Skeletal muscle satellite cell (primary cell): ENCODE measurements at regions not wholly inside any gene's neighbourhood (a gene's known extent, or its start where the extent isn't known, plus 50 kb on each side); places are given as distances from the start of the nearest gene placed in this dataset.

Experiments used
- H3K27me3 ChIP-seq: 2 replicates; pipeline ENCODE4 v1.7.0; 2013; ENCODE audit warnings: low read length; ENCODE audit not compliant: control insufficient read depth, insufficient read depth
- H3K36me3 ChIP-seq: 2 replicates; pipeline ENCODE4 v1.7.0; 2013; ENCODE audit warnings: mild to moderate bottlenecking, control low read depth, low read length; ENCODE audit not compliant: insufficient read depth
- H3K4me1 ChIP-seq: 2 replicates; pipeline ENCODE4 v1.7.0; 2013; ENCODE audit warnings: low read length; ENCODE audit not compliant: control insufficient read depth, insufficient read depth
- H3K4me2 ChIP-seq: 2 replicates; pipeline ENCODE4 v1.7.0; 2013; ENCODE audit warnings: mild to moderate bottlenecking, low read length
- H3K4me3 ChIP-seq: 2 replicates; pipeline ENCODE4 v1.7.0; 2013; ENCODE audit warnings: low read length
- H3K9ac ChIP-seq: 2 replicates; pipeline ENCODE4 v1.7.0; 2013; ENCODE audit warnings: mild to moderate bottlenecking, low read depth, low read length, moderate library complexity
- H3K9me3 ChIP-seq: replicated peaks from 2 replicates; pipeline ENCODE4 v1.7.0; 2013; ENCODE audit warnings: mild to moderate bottlenecking, control low read depth, low read length

GRCh38 chr2:234269769-234270204 lies 219.3 kb downstream of the SPP2 start:
- Histone ChIP-seq H3K9ac (no peak overlapping the region), H3K9me3 (no peaks in the 10 kb centered on the region), H3K4me1 (peaks cover 3% of the 10 kb centered on the region), H3K36me3 (no peaks in the 10 kb centered on the region), H3K27me3 (no peaks in the 10 kb centered on the region), H3K4me2 (no peak overlapping the region), H3K4me3 (no peak overlapping the region)

DNA sequence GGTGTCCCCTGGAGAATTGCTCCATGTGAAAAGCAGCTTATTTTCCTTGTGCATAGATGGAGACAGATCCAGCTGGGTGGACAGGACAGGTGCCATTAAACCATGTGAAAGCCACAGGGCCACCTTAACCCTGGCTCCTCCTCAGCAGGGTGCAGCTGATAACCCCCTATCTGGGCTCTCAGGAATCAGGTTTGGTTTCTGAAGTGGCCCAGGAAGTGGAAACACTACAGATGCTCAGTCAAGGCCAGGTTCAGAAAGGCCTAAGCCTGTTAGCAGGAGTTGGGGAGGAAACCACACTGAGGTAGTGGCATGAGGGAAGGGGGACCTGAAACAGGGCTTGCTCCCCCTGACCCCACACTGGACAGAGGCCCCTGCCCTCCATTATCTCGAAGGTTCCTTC lies 217.0 kb downstream of the SPP2 start:
- Histone ChIP-seq H3K4me1 (peaks cover 3% of the 10 kb centered on the region), H3K9me3 (no peaks in the 10 kb centered on the region), H3K36me3 (no peaks in the 10 kb centered on the region), H3K4me3 (no peak overlapping the region), H3K9ac (no peak overlapping the region), H3K4me2 (no peak overlapping the region), H3K27me3 (no peaks in the 10 kb centered on the region)

- H3K9ac ChIP-seq, result no peak overlapping the region
- no peaks in the 10 kb centered on the region for H3K36me3 ChIP-seq
- H3K4me2 ChIP-seq, result no peak overlapping the region
- no peaks in the 10 kb centered on the region for H3K27me3 ChIP-seq
- no peak overlapping the region for H3K4me3 ChIP-seq
- H3K4me1 ChIP-seq, result peaks cover 3% of the 10 kb centered on the region
- no peaks in the 10 kb centered on the region for H3K9me3 ChIP-seq
Measured at GRCh38 chr2:234266952-234267351, 216.4 kb downstream of the SPP2 start.

DNA sequence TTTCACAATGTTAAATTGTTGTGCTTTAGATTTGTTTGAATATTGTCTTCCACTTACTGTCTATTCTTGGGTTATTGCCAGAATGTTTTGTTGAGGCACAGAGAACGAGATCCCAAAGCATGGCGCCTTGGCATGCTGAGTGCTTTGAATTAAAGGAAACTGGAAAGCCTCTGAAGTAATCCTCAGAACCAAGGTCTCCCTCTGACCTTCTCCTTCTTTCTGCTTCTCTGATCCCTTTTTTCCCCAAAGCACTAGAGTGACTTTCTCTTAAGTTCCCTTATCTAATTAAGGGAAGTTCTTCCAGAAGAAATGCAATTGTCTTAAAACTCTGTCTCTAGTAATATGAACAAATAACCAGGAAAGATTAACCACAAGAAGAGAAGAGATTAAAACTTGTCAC lies 214.7 kb downstream of the SPP2 start:
- H3K4me1 ChIP-seq, result peaks cover 3% of the 10 kb centered on the region
- H3K4me3 ChIP-seq, result no peak overlapping the region
- no peaks in the 10 kb centered on the region for H3K27me3 ChIP-seq
- H3K9me3 ChIP-seq, result no peaks in the 10 kb centered on the region
- H3K4me2 ChIP-seq, result no peak overlapping the region
- H3K36me3 ChIP-seq, result no peaks in the 10 kb centered on the region
- H3K9ac ChIP-seq, result no peak overlapping the region

DNA sequence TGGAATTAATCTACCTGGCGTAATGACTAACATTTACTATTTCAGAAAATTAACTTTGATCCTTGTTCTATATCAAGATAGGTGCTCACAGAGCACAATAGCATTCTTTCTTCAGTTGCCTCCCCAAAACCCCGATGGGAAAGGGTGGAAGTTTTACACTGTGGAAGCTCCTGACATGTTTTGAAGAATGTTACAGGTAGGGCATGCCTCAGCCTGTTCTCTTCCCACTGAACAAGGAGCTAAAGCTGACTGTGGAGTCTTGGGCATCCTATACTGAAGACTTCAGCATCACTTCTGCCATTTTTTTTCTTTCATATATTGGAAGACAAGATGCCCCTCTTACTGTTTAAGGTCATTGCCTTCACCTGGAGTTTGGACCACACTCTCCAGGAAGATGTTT lies 211.2 kb downstream of the SPP2 start:
- H3K9me3 ChIP-seq, result no peaks in the 10 kb centered on the region
- H3K4me3 ChIP-seq, result no peak overlapping the region
- H3K4me2 ChIP-seq, result no peak overlapping the region
- no peaks in the 10 kb centered on the region for H3K27me3 ChIP-seq
- H3K9ac ChIP-seq, result no peak overlapping the region
- H3K36me3 ChIP-seq, result no peaks in the 10 kb centered on the region
- H3K4me1 ChIP-seq, result peaks cover 20% of the 10 kb centered on the region

DNA sequence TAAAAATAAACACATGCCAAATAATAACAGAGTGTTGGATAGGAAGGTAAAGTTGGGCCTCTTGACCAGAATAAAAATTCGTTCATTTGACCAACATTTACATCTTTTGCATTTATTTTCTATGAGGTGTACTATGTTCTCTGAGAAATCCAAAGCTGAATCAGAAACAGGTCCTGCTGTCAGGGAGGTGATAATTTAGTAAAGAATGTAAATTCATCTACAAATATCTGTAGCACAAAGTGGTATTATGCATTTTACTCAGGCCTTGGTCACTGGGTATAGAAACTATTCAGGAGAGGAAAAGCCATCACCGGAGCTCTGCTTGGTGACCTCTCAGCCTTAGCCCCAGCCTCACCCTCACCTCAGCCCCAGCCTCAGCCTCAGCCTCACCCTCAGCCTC lies 208.9 kb downstream of the SPP2 start:
- Histone ChIP-seq H3K36me3 (no peaks in the 10 kb centered on the region), H3K4me2 (no peak overlapping the region), H3K9ac (no peak overlapping the region), H3K4me1 (peaks cover 20% of the 10 kb centered on the region), H3K9me3 (no peaks in the 10 kb centered on the region), H3K4me3 (no peak overlapping the region), H3K27me3 (no peaks in the 10 kb centered on the region)

GRCh38 chr2:234258562-234259141 lies 208.2 kb downstream of the SPP2 start:
- Histone ChIP-seq H3K4me2 (peak overlapping the region; percentile 55), H3K9ac (peak overlapping the region; percentile 43), H3K4me1 (peaks cover 20% of the 10 kb centered on the region), H3K36me3 (no peaks in the 10 kb centered on the region), H3K4me3 (peak overlapping the region; percentile 4), H3K9me3 (no peaks in the 10 kb centered on the region), H3K27me3 (no peaks in the 10 kb centered on the region)

DNA sequence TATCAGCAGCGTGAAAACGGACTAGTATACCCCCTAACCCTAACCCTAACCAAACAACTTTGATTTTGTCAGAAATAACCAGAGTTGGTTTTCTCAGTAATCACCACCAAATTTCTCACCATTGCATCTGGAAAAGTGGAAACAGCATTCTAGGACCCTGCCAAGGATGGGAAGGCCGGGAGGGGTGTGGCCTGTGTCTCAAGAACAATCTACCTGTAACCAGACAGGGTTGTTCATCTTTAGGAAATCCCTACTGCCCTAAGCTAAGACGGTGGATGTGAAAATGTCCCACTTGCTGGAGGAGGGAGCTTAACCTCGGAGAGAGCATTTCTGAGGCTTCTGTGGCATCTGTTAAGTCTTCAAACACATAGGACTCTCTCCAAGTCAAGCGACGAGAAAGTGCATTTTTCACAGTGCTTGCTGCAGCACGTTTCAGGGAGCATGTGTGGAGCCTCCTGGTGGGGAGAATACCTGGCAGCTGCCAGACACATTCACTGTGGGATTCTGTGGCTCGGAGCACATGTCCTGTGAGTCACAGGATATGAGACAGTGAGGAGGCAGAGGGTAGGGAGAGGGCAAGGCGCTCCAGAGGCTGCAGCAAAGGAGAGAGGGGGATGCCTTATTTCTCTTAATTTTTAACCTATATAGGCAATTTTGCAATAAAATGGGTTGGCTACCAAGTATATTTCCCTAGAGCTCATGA lies 207.5 kb downstream of the SPP2 start:
- peak overlapping the region; percentile 58 for H3K4me2 ChIP-seq
- no peaks in the 10 kb centered on the region for H3K27me3 ChIP-seq
- no peaks in the 10 kb centered on the region for H3K36me3 ChIP-seq
- peaks cover 21% of the 10 kb centered on the region for H3K4me1 ChIP-seq
- peak overlapping the region; percentile 27 for H3K4me3 ChIP-seq
- peak overlapping the region; percentile 63 for H3K9ac ChIP-seq
- H3K9me3 ChIP-seq, result no peaks in the 10 kb centered on the region

- Histone ChIP-seq H3K4me2 (no peak overlapping the region), H3K4me1 (peaks cover 33% of the 10 kb centered on the region), H3K9me3 (no peaks in the 10 kb centered on the region)
Measured at GRCh38 chr2:234256516-234256915, 206.0 kb downstream of the SPP2 start.

GRCh38 chr2:234254783-234255521 lies 204.4 kb downstream of the SPP2 start:
- H3K4me3 ChIP-seq, result no peak overlapping the region
- H3K27me3 ChIP-seq, result no peaks in the 10 kb centered on the region
- H3K9me3 ChIP-seq, result no peaks in the 10 kb centered on the region
- no peak overlapping the region for H3K4me2 ChIP-seq
- no peak overlapping the region for H3K9ac ChIP-seq
- no peaks in the 10 kb centered on the region for H3K36me3 ChIP-seq
- H3K4me1 ChIP-seq, result peaks cover 48% of the 10 kb centered on the region

More at GRCh38 chr2:234256516-234256915, 206.0 kb downstream of the SPP2 start:
- no peak overlapping the region for H3K9ac ChIP-seq
- H3K27me3 ChIP-seq, result no peaks in the 10 kb centered on the region
- H3K36me3 ChIP-seq, result no peaks in the 10 kb centered on the region
- no peak overlapping the region for H3K4me3 ChIP-seq

GRCh38 chr2:234252772-234253171 lies 202.3 kb downstream of the SPP2 start:
- Histone ChIP-seq H3K36me3 (no peaks in the 10 kb centered on the region), H3K9ac (peak overlapping the region; percentile 52), H3K4me1 (peaks cover 45% of the 10 kb centered on the region), H3K27me3 (no peaks in the 10 kb centered on the region), H3K4me2 (no peak overlapping the region), H3K9me3 (no peaks in the 10 kb centered on the region), H3K4me3 (peak overlapping the region; percentile 8)
